ENCODE measurements at regions not wholly inside any gene's neighbourhood (a gene's known extent, or its start where the extent isn't known, plus 50 kb on each side); places are given as distances from the start of the nearest gene placed in this dataset.

DNA sequence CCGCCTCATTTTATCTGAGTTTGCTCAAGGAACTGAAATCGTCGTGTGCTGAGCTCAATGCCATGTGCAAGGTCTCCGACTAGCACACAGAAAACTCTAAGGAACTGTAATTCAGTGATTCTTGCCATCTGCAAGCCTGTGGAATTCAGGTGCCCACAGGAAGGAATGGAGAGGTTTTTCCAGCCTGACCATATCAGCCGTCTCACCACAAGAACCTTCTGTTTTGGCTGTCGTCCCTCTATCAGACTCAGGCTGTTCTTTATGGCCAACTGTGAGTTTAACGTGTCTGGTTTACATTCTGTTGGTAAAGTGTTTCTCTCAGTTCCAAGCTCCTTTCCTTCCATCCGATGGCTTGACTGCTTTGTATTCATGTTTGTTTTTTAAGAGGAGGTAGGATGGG is 293.5 kb downstream of the SPRY2 start:
- TF ChIP-seq NFIC (IDR thresholded peaks at IDR 0.05; ENCODE audit: low read depth, low read length) (no peak), NFYB (IDR thresholded peaks at IDR 0.05; ENCODE audit: insufficient read depth, low read depth, low read length) (no peak), TAF1 (IDR thresholded peaks at IDR 0.05; ENCODE audit: borderline replicate concordance, low read depth, low read length) (no peak), POLR2AphosphoS5 (IDR thresholded peaks at IDR 0.05; ENCODE audit: low read length) (no peak), RB1 (IDR thresholded peaks at IDR 0.05; ENCODE audit: borderline replicate concordance) (no peak), ZNF622 (IDR thresholded peaks at IDR 0.05) (no peak), FOS (IDR thresholded peaks at IDR 0.05; ENCODE audit: borderline replicate concordance, extremely low read depth, insufficient read length) (no peak), POLR2A (IDR thresholded peaks at IDR 0.05; ENCODE audit: low read depth, low read length) (no peak), SIX5 (IDR thresholded peaks at IDR 0.05; ENCODE audit: low read depth, low read length, severe bottlenecking) (no peak), TBL1XR1 (IDR thresholded peaks at IDR 0.05; ENCODE audit: low read depth, low read length) (no peak), EGR1 (IDR thresholded peaks at IDR 0.05; ENCODE audit: borderline replicate concordance in 1 of 2, low read depth in 2 of 2, low read length in 2 of 2) (no peak), CBFB (IDR thresholded peaks at IDR 0.05; ENCODE audit: low read depth) (no peak)
- TF ChIP-seq, protein P1, sequence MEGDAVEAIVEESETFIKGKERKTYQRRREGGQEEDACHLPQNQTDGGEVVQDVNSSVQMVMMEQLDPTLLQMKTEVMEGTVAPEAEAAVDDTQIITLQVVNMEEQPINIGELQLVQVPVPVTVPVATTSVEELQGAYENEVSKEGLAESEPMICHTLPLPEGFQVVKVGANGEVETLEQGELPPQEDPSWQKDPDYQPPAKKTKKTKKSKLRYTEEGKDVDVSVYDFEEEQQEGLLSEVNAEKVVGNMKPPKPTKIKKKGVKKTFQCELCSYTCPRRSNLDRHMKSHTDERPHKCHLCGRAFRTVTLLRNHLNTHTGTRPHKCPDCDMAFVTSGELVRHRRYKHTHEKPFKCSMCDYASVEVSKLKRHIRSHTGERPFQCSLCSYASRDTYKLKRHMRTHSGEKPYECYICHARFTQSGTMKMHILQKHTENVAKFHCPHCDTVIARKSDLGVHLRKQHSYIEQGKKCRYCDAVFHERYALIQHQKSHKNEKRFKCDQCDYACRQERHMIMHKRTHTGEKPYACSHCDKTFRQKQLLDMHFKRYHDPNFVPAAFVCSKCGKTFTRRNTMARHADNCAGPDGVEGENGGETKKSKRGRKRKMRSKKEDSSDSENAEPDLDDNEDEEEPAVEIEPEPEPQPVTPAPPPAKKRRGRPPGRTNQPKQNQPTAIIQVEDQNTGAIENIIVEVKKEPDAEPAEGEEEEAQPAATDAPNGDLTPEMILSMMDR (IDR thresholded peaks at IDR 0.05 in 2 of 3, conservative IDR thresholded peaks at IDR 0.05 in 1 of 3; ENCODE audit: control insufficient read depth in 2 of 3, extremely low read depth in 1 of 3, insufficient read depth in 1 of 3, low read depth in 3 of 3, low read length in 3 of 3), result no peak

Data from GM12878 (cell line).